ENCODE measurements at regions not wholly inside any gene's neighbourhood (a gene's known extent, or its start where the extent isn't known, plus 50 kb on each side); places are given as distances from the start of the nearest gene placed in this dataset.

- Histone ChIP-seq H3K36me3 (ENCODE audit: insufficient read depth, low read length) (no peaks in the 10 kb centered on the region), H3K27ac (ENCODE audit: low read depth, low read length) (no peak overlapping the region), H3K9me3 (ENCODE audit: insufficient read depth, low read depth, low read length) (no peaks in the 10 kb centered on the region), H4K20me1 (ENCODE audit: insufficient read depth, low read length) (no peaks in the 10 kb centered on the region), H3K4me3 (ENCODE audit: insufficient read depth, low read depth, low read length) (no peak overlapping the region), H3K9ac (ENCODE audit: low read length) (no peak overlapping the region), H2AFZ (ENCODE audit: low read depth, low read length) (no peak overlapping the region), H3K27me3 (ENCODE audit: insufficient read depth, low read length) (no peaks in the 10 kb centered on the region), H3K4me2 (ENCODE audit: low read length) (no peak overlapping the region), H3K79me2 (ENCODE audit: insufficient read depth, low read length) (no peaks in the 10 kb centered on the region), H3K4me1 (ENCODE audit: insufficient read depth, low read length) (no peaks in the 10 kb centered on the region)
- Mint-ChIP-seq H3K27ac (ENCODE audit: unreplicated experiment) (no peak overlapping the region), H3K4me3 (ENCODE audit: unreplicated experiment) (no peak overlapping the region), H3K9me3 (ENCODE audit: unreplicated experiment) (no peaks in the 10 kb centered on the region), H3K27me3 (ENCODE audit: low read depth, unreplicated experiment) (peaks cover 1% of the 10 kb centered on the region), H3K36me3 (ENCODE audit: low read depth, unreplicated experiment) (no peaks in the 10 kb centered on the region), H3K4me1 (ENCODE audit: low read depth, unreplicated experiment) (peaks cover 12% of the 10 kb centered on the region)
- DNase-seq (ENCODE audit: low read depth) (no peak), FAIRE-seq (no peak)
- TF ChIP-seq EZH2 (IDR thresholded peaks at IDR 0.05; ENCODE audit: insufficient read depth, low read length) (no peak), CTCF (IDR thresholded peaks at IDR 0.05; ENCODE audit: insufficient read depth, low read depth, low read length) (no peak)
Observed at GRCh38 chr2:40629768-40630434, 178.0 kb upstream of the SLC8A1 start.

GRCh38 chr2:40639320-40639719, 187.4 kb upstream of the SLC8A1 start:
- no peak overlapping the region for H3K27ac ChIP-seq (ENCODE audit: low read depth, low read length)
- no peaks in the 10 kb centered on the region for H3K36me3 ChIP-seq (ENCODE audit: insufficient read depth, low read length)
- no peak overlapping the region for H3K4me3 Mint-ChIP-seq (ENCODE audit: unreplicated experiment)
- no peaks in the 10 kb centered on the region for H3K9me3 ChIP-seq (ENCODE audit: insufficient read depth, low read depth, low read length)
- no peak overlapping the region for H3K9ac ChIP-seq (ENCODE audit: low read length)
- no peaks in the 10 kb centered on the region for H3K36me3 Mint-ChIP-seq (ENCODE audit: low read depth, unreplicated experiment)
- no peaks in the 10 kb centered on the region for H3K4me1 Mint-ChIP-seq (ENCODE audit: low read depth, unreplicated experiment)
- H3K27me3 ChIP-seq (ENCODE audit: insufficient read depth, low read length): no peaks in the 10 kb centered on the region
- H3K4me2 ChIP-seq (ENCODE audit: low read length): no peak overlapping the region
- peaks cover 1% of the 10 kb centered on the region for H3K27me3 Mint-ChIP-seq (ENCODE audit: low read depth, unreplicated experiment)
- no peak for FAIRE-seq
- no peaks in the 10 kb centered on the region for H3K4me1 ChIP-seq (ENCODE audit: insufficient read depth, low read length)
- no peak for DNase-seq (ENCODE audit: low read depth)
- no peak overlapping the region for H3K27ac Mint-ChIP-seq (ENCODE audit: unreplicated experiment)
- no peaks in the 10 kb centered on the region for H3K79me2 ChIP-seq (ENCODE audit: insufficient read depth, low read length)
- no peak overlapping the region for H2AFZ ChIP-seq (ENCODE audit: low read depth, low read length)
- no peak for TF ChIP-seq EZH2 (IDR thresholded peaks at IDR 0.05; ENCODE audit: insufficient read depth, low read length)
- TF ChIP-seq CTCF (IDR thresholded peaks at IDR 0.05; ENCODE audit: insufficient read depth, low read depth, low read length): no peak
- no peaks in the 10 kb centered on the region for H4K20me1 ChIP-seq (ENCODE audit: insufficient read depth, low read length)
- H3K9me3 Mint-ChIP-seq (ENCODE audit: unreplicated experiment): no peaks in the 10 kb centered on the region
- H3K4me3 ChIP-seq (ENCODE audit: insufficient read depth, low read depth, low read length): no peak overlapping the region

GRCh38 chr2:40642237-40642636, 190.3 kb upstream of the SLC8A1 start:
- Histone ChIP-seq H3K4me1 (ENCODE audit: insufficient read depth, low read length) (no peaks in the 10 kb centered on the region), H3K27me3 (ENCODE audit: insufficient read depth, low read length) (no peaks in the 10 kb centered on the region), H3K9me3 (ENCODE audit: insufficient read depth, low read depth, low read length) (no peaks in the 10 kb centered on the region), H3K9ac (ENCODE audit: low read length) (no peak overlapping the region), H3K27ac (ENCODE audit: low read depth, low read length) (no peak overlapping the region), H2AFZ (ENCODE audit: low read depth, low read length) (no peak overlapping the region), H3K4me2 (ENCODE audit: low read length) (no peak overlapping the region), H3K79me2 (ENCODE audit: insufficient read depth, low read length) (no peaks in the 10 kb centered on the region), H3K4me3 (ENCODE audit: insufficient read depth, low read depth, low read length) (no peak overlapping the region), H4K20me1 (ENCODE audit: insufficient read depth, low read length) (no peaks in the 10 kb centered on the region), H3K36me3 (ENCODE audit: insufficient read depth, low read length) (no peaks in the 10 kb centered on the region)
- no peaks in the 10 kb centered on the region for H3K36me3 Mint-ChIP-seq (ENCODE audit: low read depth, unreplicated experiment)
- H3K27ac Mint-ChIP-seq (ENCODE audit: unreplicated experiment): no peak overlapping the region
- H3K9me3 Mint-ChIP-seq (ENCODE audit: unreplicated experiment): no peaks in the 10 kb centered on the region
- no peaks in the 10 kb centered on the region for H3K4me1 Mint-ChIP-seq (ENCODE audit: low read depth, unreplicated experiment)
- FAIRE-seq (no peak), DNase-seq (ENCODE audit: low read depth) (no peak)
- H3K27me3 Mint-ChIP-seq (ENCODE audit: low read depth, unreplicated experiment): no peaks in the 10 kb centered on the region
- no peak overlapping the region for H3K4me3 Mint-ChIP-seq (ENCODE audit: unreplicated experiment)
- TF ChIP-seq CTCF (IDR thresholded peaks at IDR 0.05; ENCODE audit: insufficient read depth, low read depth, low read length) (no peak), EZH2 (IDR thresholded peaks at IDR 0.05; ENCODE audit: insufficient read depth, low read length) (no peak)

Measured in astrocyte (in vitro differentiated cells and primary cell).